H1 (cell line): ENCODE measurements at regions not wholly inside any gene's neighbourhood (a gene's known extent, or its start where the extent isn't known, plus 50 kb on each side); places are given as distances from the start of the nearest gene placed in this dataset.

Experiments
- EP300 ChIP-seq, 2 experiments: IDR thresholded peaks; 1 replicate in 1 of 2; 2 replicates in 1 of 2; pipeline ENCODE4 v1.6.1; 2011 to 2012; ENCODE audit warnings: low read depth in 2 of 2, low read length in 2 of 2, mild to moderate bottlenecking in 2 of 2, borderline replicate concordance in 1 of 2, inconsistent platforms in 1 of 2, moderate library complexity in 1 of 2
- EZH2 ChIP-seq: fragments of 200-600 bp; sonication (generic); IDR thresholded peaks from 2 replicates; pipeline ENCODE4 v1.7.1; 2012; ENCODE audit warnings: low read depth, mild to moderate bottlenecking, moderate library complexity, low read length, inconsistent platforms; ENCODE audit not compliant: severe bottlenecking
- FOSL1 ChIP-seq: IDR thresholded peaks from 2 replicates; pipeline ENCODE4 v1.6.1; 2011; ENCODE audit warnings: mild to moderate bottlenecking, low read depth, low read length, moderate library complexity; ENCODE audit not compliant: insufficient read depth
- HDAC6 ChIP-seq: IDR thresholded peaks from one replicate; pipeline ENCODE4 v1.7.1; 2012; ENCODE audit warnings: low read depth, mild to moderate bottlenecking, inconsistent platforms, low read length, moderate library complexity
- JUND ChIP-seq: IDR thresholded peaks from 2 replicates; pipeline ENCODE4 v1.6.1; 2011; ENCODE audit warnings: mild to moderate bottlenecking, improper control_type of control experiment, low read length
- KDM5A ChIP-seq: fragments of 200-600 bp; IDR thresholded peaks from 2 replicates; pipeline ENCODE4 v1.7.1; 2012; ENCODE audit warnings: mild to moderate bottlenecking, low read length, inconsistent platforms, mixed read lengths
- SIRT6 ChIP-seq: IDR thresholded peaks from one replicate; pipeline ENCODE4 v1.7.1; 2012; ENCODE audit warnings: low read length, inconsistent platforms
- SP1 ChIP-seq: IDR thresholded peaks from 2 replicates; pipeline ENCODE4 v1.6.1; 2011; ENCODE audit warnings: low read depth, low read length
- YY1 ChIP-seq: IDR thresholded peaks from 2 replicates; pipeline ENCODE4 v1.6.1; 2011; ENCODE audit warnings: low read depth, mild to moderate bottlenecking, low read length
- ZNF274 ChIP-seq: IDR thresholded peaks from 2 replicates; pipeline ENCODE4 v1.7.0; 2012; ENCODE audit warnings: low read length, borderline replicate concordance; ENCODE audit errors: extremely low read depth
- TF ChIP-seq, protein P1 (sequence below), 3 experiments: IDR thresholded peaks; 1 replicate in 2 of 3; 2 replicates in 1 of 3; pipeline versions ENCODE4 v1.5.1 to v1.6.1; 2011; ENCODE audit warnings: low read length in 3 of 3, mild to moderate bottlenecking in 3 of 3, inconsistent platforms in 2 of 3, low read depth in 1 of 3, moderate library complexity in 1 of 3; ENCODE audit not compliant: insufficient read depth in 1 of 3; ENCODE audit errors: control extremely low read depth in 1 of 3
- TF ChIP-seq, protein P2 (sequence below): IDR thresholded peaks from 2 replicates; pipeline ENCODE4 v1.6.1; 2011; ENCODE audit warnings: low read depth, mild to moderate bottlenecking, low read length; ENCODE audit not compliant: insufficient read depth
- TF ChIP-seq, protein P3 (sequence below): IDR thresholded peaks from 2 replicates; pipeline ENCODE4 v1.6.1; 2012; ENCODE audit warnings: inconsistent platforms
- TF ChIP-seq, protein P4 (sequence below): IDR thresholded peaks from 2 replicates; pipeline ENCODE4 v1.6.1; 2012; ENCODE audit warnings: inconsistent platforms

DNA sequence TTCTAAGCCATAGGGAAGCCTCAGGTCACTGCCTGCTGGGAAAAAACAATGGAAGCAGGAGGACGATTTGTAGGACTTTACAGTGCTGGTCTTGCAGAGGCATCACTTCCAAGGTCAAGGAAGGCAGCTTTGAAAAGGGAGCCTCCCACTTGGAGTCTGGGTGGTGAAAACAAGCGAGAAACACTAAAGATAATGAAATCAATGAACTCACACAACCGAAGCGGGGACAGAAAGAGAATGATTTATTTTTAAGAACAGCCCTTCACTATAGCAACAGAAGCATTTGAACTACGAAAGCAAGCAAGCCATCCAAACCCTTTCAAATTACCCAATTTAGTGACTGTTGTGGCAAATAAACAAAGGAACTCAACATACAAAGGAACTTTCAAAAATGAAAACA, 227.5 kb downstream of the THBS2 start:
- TF ChIP-seq, protein P1, sequence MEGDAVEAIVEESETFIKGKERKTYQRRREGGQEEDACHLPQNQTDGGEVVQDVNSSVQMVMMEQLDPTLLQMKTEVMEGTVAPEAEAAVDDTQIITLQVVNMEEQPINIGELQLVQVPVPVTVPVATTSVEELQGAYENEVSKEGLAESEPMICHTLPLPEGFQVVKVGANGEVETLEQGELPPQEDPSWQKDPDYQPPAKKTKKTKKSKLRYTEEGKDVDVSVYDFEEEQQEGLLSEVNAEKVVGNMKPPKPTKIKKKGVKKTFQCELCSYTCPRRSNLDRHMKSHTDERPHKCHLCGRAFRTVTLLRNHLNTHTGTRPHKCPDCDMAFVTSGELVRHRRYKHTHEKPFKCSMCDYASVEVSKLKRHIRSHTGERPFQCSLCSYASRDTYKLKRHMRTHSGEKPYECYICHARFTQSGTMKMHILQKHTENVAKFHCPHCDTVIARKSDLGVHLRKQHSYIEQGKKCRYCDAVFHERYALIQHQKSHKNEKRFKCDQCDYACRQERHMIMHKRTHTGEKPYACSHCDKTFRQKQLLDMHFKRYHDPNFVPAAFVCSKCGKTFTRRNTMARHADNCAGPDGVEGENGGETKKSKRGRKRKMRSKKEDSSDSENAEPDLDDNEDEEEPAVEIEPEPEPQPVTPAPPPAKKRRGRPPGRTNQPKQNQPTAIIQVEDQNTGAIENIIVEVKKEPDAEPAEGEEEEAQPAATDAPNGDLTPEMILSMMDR (IDR thresholded peaks at IDR 0.05; ENCODE audit: control extremely low read depth in 1 of 3, insufficient read depth in 1 of 3, low read depth in 1 of 3, low read length in 3 of 3), result no peak
- TF ChIP-seq EP300 (IDR thresholded peaks at IDR 0.05; ENCODE audit: borderline replicate concordance in 1 of 2, low read depth in 2 of 2, low read length in 2 of 2) (no peak), EZH2 (no peak), SP1 (no peak), KDM5A (no peak), JUND (no peak), YY1 (no peak), FOSL1 (no peak), HDAC6 (no peak), ZNF274 (no peak), SIRT6 (no peak)
- TF ChIP-seq, protein P2, sequence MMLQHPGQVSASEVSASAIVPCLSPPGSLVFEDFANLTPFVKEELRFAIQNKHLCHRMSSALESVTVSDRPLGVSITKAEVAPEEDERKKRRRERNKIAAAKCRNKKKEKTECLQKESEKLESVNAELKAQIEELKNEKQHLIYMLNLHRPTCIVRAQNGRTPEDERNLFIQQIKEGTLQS, result no peak
- TF ChIP-seq, protein P3, sequence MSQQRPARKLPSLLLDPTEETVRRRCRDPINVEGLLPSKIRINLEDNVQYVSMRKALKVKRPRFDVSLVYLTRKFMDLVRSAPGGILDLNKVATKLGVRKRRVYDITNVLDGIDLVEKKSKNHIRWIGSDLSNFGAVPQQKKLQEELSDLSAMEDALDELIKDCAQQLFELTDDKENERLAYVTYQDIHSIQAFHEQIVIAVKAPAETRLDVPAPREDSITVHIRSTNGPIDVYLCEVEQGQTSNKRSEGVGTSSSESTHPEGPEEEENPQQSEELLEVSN, result no peak
- TF ChIP-seq, protein P4, sequence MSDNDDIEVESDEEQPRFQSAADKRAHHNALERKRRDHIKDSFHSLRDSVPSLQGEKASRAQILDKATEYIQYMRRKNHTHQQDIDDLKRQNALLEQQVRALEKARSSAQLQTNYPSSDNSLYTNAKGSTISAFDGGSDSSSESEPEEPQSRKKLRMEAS, result no peak
